Stimulated activated CD4-positive, alpha-beta T cell treated with anti-CD3 and anti-CD28 coated beads, Interleukin-15, amount 100 ng/mL, for 24 hours (primary cell): ENCODE measurements at regions not wholly inside any gene's neighbourhood (a gene's known extent, or its start where the extent isn't known, plus 50 kb on each side); places are given as distances from the start of the nearest gene placed in this dataset.
A peak's percentile ranks its signal among the peaks of the same experiment; 100 is the strongest.
"Not testable (repeated sequence)": the region's sequence is repeated elsewhere in the genome, so short reads cannot be mapped to it uniquely, and the experiment has no call there.

Experiments used
- DNase-seq: peaks from one replicate; pipeline ENCODE4 v3.0.0-alpha.2; 2020

- no peak for DNase-seq
These were observed 183.1 kb downstream of the FAM43A start for GRCh38 chr3:194868831-194869230.

- DNase-seq: no peak
These were observed 183.9 kb downstream of the FAM43A start for GRCh38 chr3:194869482-194870169.

DNA sequence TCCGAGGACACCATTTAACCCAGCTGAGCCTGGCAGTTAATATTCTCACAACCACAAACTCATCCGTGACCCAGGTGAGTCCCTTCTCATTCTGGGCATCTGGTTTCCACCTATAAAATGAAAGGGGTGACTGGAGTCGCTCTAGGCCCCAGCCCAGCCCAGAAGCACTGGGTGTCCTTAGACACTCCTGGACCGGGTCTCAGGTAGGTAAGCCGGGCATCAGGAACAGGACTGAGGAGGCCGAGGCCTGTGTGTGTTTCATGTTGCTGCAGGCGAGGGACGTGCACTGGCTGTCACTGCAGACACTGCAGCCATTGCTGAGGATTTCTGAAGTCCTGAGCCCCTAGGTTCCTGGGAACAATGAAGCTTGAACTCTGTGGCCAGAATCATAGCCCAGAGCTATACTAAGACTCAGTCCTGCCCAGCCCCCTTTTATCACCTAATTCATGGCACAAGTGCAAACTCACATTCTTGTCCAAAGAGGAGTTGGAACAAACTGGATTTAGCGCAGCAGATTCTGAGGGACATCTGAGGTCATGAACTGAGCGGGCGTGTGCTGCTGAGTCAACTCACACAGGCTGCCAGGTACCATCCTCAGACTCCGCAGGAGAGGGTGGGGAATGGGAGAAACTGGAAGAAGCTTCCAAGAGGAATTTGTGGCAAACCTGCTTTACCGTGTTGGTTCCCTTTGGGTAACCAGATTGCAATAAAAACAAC lies 184.9 kb downstream of the FAM43A start:
- DNase-seq: no peak

GRCh38 chr3:194871143-194871863 lies 185.6 kb downstream of the FAM43A start:
- no peak for DNase-seq

- DNase-seq: no peak
These were observed 186.4 kb downstream of the FAM43A start for GRCh38 chr3:194871864-194872668.

- no peak for DNase-seq
These were observed 186.9 kb downstream of the FAM43A start for GRCh38 chr3:194872669-194872977.

DNA sequence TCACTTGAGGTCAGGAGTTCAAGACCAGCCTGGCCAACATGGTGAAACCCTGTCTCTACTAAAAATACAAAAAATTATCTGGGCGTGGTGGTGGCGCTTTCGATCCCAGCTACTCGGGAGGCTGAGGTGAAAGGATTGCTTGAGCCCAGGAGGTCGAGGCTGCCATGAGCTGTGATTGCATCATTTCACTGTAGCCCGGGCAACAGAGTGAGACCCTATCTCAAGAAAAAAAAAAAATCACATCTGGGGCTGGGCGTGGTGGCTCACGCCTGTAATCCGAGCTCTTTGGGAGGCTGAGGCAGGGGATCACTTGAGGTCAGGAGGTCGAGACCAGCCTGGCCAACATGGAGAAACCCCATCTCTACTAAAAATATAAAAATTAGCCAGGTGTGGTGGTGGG lies 187.8 kb downstream of the FAM43A start:
- DNase-seq: not testable (repeated sequence)

DNA sequence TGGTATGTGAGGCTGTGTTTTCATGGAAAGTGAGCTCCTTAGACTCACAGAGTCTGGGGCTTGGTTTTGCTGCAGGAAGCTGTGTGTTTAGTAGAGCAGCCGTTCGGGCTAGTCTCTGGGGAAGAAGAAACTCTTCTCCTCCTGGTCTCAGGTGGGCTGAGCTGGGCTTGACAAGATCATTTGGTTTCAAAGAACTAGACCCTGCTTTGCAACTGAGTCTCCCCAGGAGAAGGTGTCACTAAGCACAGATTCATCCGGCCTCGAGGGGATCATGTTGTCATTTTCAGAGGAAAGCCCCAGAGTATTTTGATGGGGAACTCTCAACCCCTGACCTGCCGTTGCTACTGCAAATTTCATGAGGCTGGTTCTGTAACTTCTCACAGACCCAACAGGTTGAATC lies 188.5 kb downstream of the FAM43A start:
- no peak for DNase-seq

DNA sequence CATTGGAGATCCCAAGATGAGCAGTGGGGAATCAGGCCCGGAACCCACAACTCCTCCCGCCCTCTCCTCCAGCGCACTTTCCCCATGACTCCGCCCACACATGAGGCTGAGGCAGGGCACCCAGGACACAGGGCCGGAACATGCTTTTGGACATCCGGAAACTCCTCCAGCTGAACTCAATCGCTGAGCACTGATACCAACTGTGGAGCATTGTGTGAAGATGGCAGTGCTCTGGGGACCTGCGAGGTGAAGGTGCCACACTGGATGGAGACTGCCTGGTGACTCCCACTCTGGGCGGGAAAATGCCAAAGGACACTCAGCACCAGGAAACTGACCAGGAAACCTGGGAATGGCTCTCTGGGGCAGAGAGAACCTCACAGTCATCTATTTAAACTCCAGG lies 189.1 kb downstream of the FAM43A start:
- no peak for DNase-seq

DNA sequence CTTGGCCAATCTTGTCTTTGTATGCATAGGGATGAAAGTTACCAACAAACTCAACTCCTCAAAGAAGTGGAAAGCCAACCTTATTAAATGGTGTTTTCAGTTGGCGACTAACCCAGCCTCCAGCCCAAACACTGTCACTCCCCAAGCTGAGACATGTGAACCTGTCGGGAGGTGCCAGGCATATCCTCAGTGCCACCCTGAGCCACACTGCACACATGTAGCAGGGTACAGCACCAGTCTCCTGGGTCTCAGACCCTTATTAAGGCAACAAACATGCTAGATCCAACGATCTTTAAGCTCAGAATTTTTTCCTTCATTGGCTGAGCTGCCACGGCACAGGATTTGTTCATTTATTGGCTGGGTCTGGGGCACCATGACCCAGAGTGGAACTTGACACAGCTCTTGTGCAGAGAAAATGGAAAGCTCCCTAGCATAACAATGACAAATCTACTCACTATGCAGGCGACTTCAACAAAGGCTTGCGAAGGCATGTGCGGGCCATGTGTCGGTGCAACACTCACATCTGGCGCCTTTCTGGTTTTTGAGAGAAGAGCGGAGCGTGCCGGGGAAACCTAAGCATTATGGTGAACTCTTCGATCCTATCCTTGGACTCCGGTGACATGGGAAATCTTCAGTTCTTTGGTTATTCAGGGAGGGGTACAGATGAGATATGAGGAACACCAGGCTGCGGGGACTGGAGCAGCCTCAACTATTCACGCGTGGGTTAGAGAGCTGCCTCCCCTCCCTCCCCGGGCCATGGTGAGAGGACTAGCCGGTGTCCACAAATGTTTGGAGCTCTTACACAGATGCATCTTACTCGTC lies 190.1 kb downstream of the FAM43A start:
- DNase-seq: no peak

DNA sequence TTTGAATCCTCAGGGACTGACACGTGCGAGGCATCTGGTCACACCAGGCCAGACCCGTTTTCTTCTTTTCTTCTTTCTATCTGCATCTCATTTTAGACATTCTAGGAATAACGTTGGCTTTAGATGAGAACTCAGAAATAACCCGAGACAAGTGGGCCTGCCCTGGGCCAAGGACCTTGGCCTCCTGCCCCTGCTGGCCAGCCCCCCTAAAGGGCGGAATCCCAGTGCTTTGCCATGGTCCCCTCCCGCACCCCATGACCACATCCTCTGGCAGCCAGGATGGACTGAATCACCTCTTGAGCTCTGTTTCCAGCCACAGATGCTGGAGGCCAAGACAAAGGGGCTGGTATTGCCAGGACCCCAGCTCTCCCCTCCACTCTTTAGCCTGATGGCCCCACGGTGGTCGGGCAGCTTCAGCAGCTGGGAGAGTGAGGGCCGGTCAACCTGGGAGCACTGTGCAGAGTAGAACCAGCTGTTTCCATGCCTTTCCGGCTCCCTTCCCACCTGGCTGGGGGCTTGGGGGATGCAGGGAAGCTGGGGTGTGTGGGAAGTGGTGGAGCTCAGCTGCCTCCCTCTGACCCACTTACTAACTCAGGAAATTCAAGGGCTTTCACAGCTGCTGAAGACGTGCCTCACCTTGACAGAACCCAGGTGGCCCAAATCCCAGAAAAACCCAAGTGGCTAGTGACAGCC lies 190.9 kb downstream of the FAM43A start:
- DNase-seq: no peak

GRCh38 chr3:194877291-194878119 lies 191.8 kb downstream of the FAM43A start:
- DNase-seq: no peak

DNA sequence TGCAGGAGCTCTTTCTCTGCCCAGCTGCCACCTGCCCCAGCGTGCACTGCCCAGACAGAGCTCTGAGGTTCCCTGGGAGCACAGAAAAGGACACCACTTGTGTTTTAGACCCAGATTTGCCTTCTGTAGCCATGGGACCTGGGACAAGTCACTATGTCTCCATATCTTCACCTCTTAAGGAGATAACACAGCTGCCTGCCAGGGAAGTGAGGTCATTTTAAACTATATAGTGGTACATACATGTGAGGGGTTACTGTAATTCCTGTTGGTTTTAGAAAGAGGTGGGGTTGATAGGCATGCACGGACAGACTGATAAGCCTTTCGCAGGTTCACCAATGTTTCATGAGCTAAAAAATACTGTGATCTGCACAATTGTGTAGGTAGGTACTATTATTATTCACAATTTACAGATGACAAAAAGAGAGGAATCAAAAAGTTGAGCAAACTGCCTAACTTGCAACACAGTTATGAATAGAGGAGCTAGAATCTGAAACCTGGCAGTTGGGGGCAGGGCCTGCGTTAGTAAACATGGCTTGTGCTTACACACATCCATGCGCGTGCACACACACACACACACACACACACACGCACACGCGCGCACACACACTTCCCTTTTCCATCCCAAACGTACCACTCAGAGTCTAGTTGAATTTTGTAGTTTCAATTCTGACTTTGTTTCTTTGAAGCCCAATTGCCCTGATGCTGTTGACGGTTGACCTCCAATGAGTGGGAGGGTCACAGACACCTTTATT lies 193.6 kb downstream of the FAM43A start:
- no peak for DNase-seq

GRCh38 chr3:194879991-194880939 lies 194.6 kb downstream of the FAM43A start:
- peak; percentile 19 for DNase-seq

- DNase-seq: no peak
These were observed 195.6 kb downstream of the FAM43A start for GRCh38 chr3:194880940-194881925.

DNA sequence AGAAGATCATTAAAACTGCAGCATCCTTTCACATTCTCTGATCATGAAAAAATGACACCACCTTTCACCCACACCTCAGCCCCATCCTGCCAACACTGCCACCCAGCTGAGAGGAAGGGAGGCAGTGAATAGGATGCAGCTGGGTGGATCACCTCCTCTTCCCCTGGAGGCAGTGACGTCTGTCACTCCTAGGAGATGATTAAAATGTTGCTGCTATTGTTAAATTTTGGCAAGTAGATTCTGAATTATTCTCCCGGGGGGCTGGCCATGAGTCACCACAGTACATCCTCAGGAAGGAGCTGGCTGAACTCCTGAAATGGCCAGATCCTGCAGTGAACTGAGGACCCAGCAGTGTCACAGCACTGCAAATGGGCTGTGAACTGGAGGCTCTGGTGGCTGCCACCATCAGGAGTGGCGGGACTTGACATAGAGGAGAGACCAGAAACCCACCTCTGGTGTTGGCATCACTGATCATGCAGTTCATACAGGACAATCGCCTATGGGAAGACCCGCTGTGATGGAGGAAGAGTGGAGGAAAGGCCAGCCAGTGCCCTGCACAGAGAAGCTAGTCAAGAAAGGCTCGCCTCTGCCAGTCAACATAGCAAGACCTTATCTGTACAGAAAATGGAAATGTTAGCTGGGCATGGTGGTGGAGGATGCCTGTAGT lies 199.1 kb downstream of the FAM43A start:
- DNase-seq: no peak

GRCh38 chr3:194885766-194886165 lies 200.1 kb downstream of the FAM43A start:
- DNase-seq: no peak
